GM23248 (cell line): ENCODE measurements at regions not wholly inside any gene's neighbourhood (a gene's known extent, or its start where the extent isn't known, plus 50 kb on each side); places are given as distances from the start of the nearest gene placed in this dataset.

Experiments
- EZH2 ChIP-seq: fragments of 200-600 bp; sonication (generic); IDR thresholded peaks from 2 replicates; pipeline ENCODE4 v1.6.1; 2018; ENCODE audit warnings: antibody characterized with exemption, mild to moderate bottlenecking; ENCODE audit not compliant: insufficient read depth, poor library complexity, severe bottlenecking
- EZH2phosphoT487 ChIP-seq: fragments of 200-600 bp; sonication (generic); IDR thresholded peaks from 2 replicates; pipeline ENCODE4 v1.6.1; 2018; ENCODE audit warnings: antibody characterized with exemption, moderate library complexity, mild to moderate bottlenecking, low read depth; ENCODE audit not compliant: insufficient read depth

- TF ChIP-seq EZH2 (no peak), EZH2phosphoT487 (no peak)
Observed at GRCh38 chr1:22218618-22219250, 75.8 kb upstream of the WNT4 start.
